ENCODE measurements at regions not wholly inside any gene's neighbourhood (a gene's known extent, or its start where the extent isn't known, plus 50 kb on each side); places are given as distances from the start of the nearest gene placed in this dataset.

GRCh38 chr12:65696227-65696626, 128.1 kb upstream of the HMGA2 start:
- Histone ChIP-seq H3K4me1 (peaks cover 0 to 12% (median 0%) of the 10 kb centered on the region in 9 donors), H3K27ac (peak overlapping the region in 1 of 10 donors; percentile 11), H3K9me3 (no peaks in the 10 kb centered on the region), H3K4me3 (no peak overlapping the region), H3K27me3 (peaks cover 0 to 3% (median 0%) of the 10 kb centered on the region in 7 donors), H3K36me3 (no peaks in the 10 kb centered on the region)
- no peak for ATAC-seq
- no peak for DNase-seq
- no peak for TF ChIP-seq CTCF (IDR thresholded peaks at IDR 0.05)
- intact Hi-C loops (cut with DNase I), result no loop called here

GRCh38 chr12:65699251-65699650, 125.0 kb upstream of the HMGA2 start:
- H3K4me1 ChIP-seq, result peaks cover 0 to 12% (median 0%) of the 10 kb centered on the region in 9 donors
- TF ChIP-seq CTCF (IDR thresholded peaks at IDR 0.05), result peak in 4 of 9 donors; percentile 21 to 36 (median 31)
- H3K4me3 ChIP-seq, result no peak overlapping the region
- peaks cover 0 to 10% (median 0%) of the 10 kb centered on the region in 11 donors for H3K9me3 ChIP-seq
- DNase-seq (no peak), ATAC-seq (peak in 4 of 8 donors; percentile 42 to 67 (median 62))
- no peaks in the 10 kb centered on the region for H3K27me3 ChIP-seq
- no peak overlapping the region for H3K27ac ChIP-seq
- H3K36me3 ChIP-seq, result no peaks in the 10 kb centered on the region
- WGBS, 2 donors, result 70 to 76% methylated on average over 2 of the region's 2 CpGs
- intact Hi-C loops (cut with DNase I), result no loop called here

- ATAC-seq, result no peak
- Histone ChIP-seq H3K27me3 (no peaks in the 10 kb centered on the region), H3K4me3 (no peak overlapping the region), H3K9me3 (peaks cover 0 to 40% (median 14%) of the 10 kb centered on the region in 11 donors), H3K27ac (no peak overlapping the region), H3K36me3 (no peaks in the 10 kb centered on the region), H3K4me1 (no peaks in the 10 kb centered on the region)
- intact Hi-C loops (cut with DNase I), result no loop called here
- 97% methylated on average over 5 of the region's 5 CpGs for WGBS, 2 donors
- DNase-seq, result no peak
- TF ChIP-seq CTCF (IDR thresholded peaks at IDR 0.05), result no peak
Measured at GRCh38 chr12:65703176-65703575, 121.1 kb upstream of the HMGA2 start.

GRCh38 chr12:65705380-65705876, 118.9 kb upstream of the HMGA2 start:
- no peak for ATAC-seq
- TF ChIP-seq CTCF (IDR thresholded peaks at IDR 0.05), result no peak
- H3K4me1 ChIP-seq, result no peaks in the 10 kb centered on the region
- WGBS, 2 donors, result 92 to 97% methylated on average over 2 of the region's 2 CpGs
- H3K27me3 ChIP-seq, result peaks cover 0 to 13% (median 4%) of the 10 kb centered on the region in 7 donors
- H3K27ac ChIP-seq, result no peak overlapping the region
- H3K9me3 ChIP-seq, result peaks cover 0 to 40% (median 14%) of the 10 kb centered on the region in 11 donors
- H3K4me3 ChIP-seq, result no peak overlapping the region
- DNase-seq, result no peak
- no peaks in the 10 kb centered on the region for H3K36me3 ChIP-seq
- intact Hi-C loops (cut with DNase I), result no loop called here

Data from heart right ventricle (tissue), 16 donors.